ENCODE measurements at regions not wholly inside any gene's neighbourhood (a gene's known extent, or its start where the extent isn't known, plus 50 kb on each side); places are given as distances from the start of the nearest gene placed in this dataset.
"Not testable (repeated sequence)": the region's sequence is repeated elsewhere in the genome, so short reads cannot be mapped to it uniquely, and the experiment has no call there.

DNA sequence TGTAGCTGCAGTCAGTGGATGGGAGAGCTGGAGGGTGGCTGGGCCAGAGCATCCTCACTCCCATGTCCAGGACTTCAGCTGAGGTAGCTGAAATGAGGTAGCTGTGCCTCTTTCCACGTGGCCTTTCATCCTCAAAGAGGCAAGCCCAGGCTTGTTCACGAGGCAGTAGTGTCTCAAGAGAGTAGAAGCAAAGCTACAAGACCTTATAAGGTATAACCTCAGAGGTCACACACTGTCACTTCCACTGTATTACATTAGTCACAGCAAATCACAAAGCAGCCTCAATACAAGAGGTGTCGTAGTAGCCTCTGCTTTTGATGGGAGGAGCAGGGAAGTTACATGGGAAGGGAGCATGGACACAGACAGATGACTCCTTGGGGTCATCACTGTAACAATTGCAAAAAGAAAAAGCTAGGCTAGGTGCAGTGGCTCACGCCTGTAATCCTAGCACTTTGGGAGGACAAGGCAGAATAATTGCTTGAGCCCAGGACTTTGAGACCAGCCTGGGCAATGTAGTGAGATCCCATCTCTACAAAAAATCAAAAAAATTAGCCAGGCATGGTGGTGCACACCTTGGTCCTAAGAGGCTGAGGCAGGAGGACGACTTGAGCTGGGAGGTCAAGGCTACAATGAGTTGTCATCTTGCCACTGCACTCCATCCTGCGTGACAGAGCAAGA is 97.5 kb downstream of the SKIDA1 start:
- Histone ChIP-seq H3K9ac (ENCODE audit: low read depth, low read length) (no peak overlapping the region), H3K4me2 (ENCODE audit: low read length) (no peak overlapping the region), H3K4me1 (ENCODE audit: control insufficient read depth, insufficient read depth, low read length) (no peaks in the 10 kb centered on the region), H3K27me3 (ENCODE audit: control insufficient read depth, insufficient read depth, low read length) (no peaks in the 10 kb centered on the region), H3K9me3 (replicated peaks; ENCODE audit: low read length) (no peaks in the 10 kb centered on the region), H3K36me3 (ENCODE audit: insufficient read depth, low read length) (no peaks in the 10 kb centered on the region), H3K4me3 (ENCODE audit: low read length) (no peak overlapping the region)

DNA sequence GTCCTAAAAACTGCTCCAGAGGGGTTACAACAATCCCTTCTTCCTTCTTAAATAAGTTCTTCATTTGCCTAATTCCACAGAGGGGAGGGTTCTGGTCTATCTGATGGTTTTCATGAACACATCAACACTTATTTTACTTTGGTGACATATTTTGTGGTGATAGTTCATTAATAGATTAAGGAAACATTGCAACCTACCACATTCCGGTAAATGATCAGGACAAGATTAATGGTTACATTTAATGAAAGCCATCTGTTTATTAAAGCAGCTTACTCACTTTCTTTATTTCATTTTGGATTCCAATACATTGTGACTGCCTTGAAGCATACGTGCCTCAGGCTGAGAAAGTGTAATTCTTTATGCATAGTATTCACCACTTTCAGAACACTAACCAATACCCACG is 101.0 kb downstream of the SKIDA1 start:
- Histone ChIP-seq H3K4me3 (ENCODE audit: low read length) (no peak overlapping the region), H3K36me3 (ENCODE audit: insufficient read depth, low read length) (no peaks in the 10 kb centered on the region), H3K4me1 (ENCODE audit: control insufficient read depth, insufficient read depth, low read length) (no peaks in the 10 kb centered on the region), H3K9ac (ENCODE audit: low read depth, low read length) (no peak overlapping the region), H3K4me2 (ENCODE audit: low read length) (no peak overlapping the region), H3K9me3 (replicated peaks; ENCODE audit: low read length) (no peaks in the 10 kb centered on the region), H3K27me3 (ENCODE audit: control insufficient read depth, insufficient read depth, low read length) (no peaks in the 10 kb centered on the region)

DNA sequence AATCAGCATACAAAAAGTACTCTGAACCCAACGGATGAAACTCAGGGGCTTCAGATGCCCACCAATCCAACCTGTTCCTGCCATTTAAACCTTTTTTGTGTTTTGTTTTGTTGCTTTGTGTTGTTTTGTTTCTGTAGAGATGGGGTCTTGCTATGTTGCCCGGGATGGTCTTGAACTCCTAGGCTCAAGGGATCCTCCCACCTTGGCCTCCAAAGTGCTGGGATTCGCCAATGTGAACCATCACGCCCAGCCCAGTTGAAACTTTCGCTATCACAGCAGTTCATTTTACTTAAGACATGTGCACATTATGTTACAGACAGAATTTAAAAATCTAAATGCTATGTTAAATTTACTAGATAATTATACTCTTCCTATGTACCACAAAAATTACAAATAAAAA is 101.6 kb downstream of the SKIDA1 start:
- Histone ChIP-seq H3K4me1 (ENCODE audit: control insufficient read depth, insufficient read depth, low read length) (no peaks in the 10 kb centered on the region), H3K27me3 (ENCODE audit: control insufficient read depth, insufficient read depth, low read length) (no peaks in the 10 kb centered on the region), H3K4me3 (ENCODE audit: low read length) (no peak overlapping the region), H3K36me3 (ENCODE audit: insufficient read depth, low read length) (no peaks in the 10 kb centered on the region), H3K9ac (ENCODE audit: low read depth, low read length) (no peak overlapping the region), H3K4me2 (ENCODE audit: low read length) (no peak overlapping the region), H3K9me3 (replicated peaks; ENCODE audit: low read length) (no peaks in the 10 kb centered on the region)

- H3K4me2 ChIP-seq (ENCODE audit: low read length) = no peak overlapping the region
- no peak overlapping the region for H3K4me3 ChIP-seq (ENCODE audit: low read length)
- no peaks in the 10 kb centered on the region for H3K36me3 ChIP-seq (ENCODE audit: insufficient read depth, low read length)
- H3K4me1 ChIP-seq (ENCODE audit: control insufficient read depth, insufficient read depth, low read length) = no peaks in the 10 kb centered on the region
- no peak overlapping the region for H3K9ac ChIP-seq (ENCODE audit: low read depth, low read length)
- H3K27me3 ChIP-seq (ENCODE audit: control insufficient read depth, insufficient read depth, low read length) = no peaks in the 10 kb centered on the region
- no peaks in the 10 kb centered on the region for H3K9me3 ChIP-seq (replicated peaks; ENCODE audit: low read length)
Measured at GRCh38 chr10:21423338-21423737, 102.1 kb downstream of the SKIDA1 start.

GRCh38 chr10:21421794-21422193 is 103.7 kb downstream of the SKIDA1 start:
- no peak overlapping the region for H3K9ac ChIP-seq (ENCODE audit: low read depth, low read length)
- no peaks in the 10 kb centered on the region for H3K9me3 ChIP-seq (replicated peaks; ENCODE audit: low read length)
- no peak overlapping the region for H3K4me3 ChIP-seq (ENCODE audit: low read length)
- H3K4me2 ChIP-seq (ENCODE audit: low read length) = no peak overlapping the region
- H3K36me3 ChIP-seq (ENCODE audit: insufficient read depth, low read length) = no peaks in the 10 kb centered on the region
- H3K27me3 ChIP-seq (ENCODE audit: control insufficient read depth, insufficient read depth, low read length) = no peaks in the 10 kb centered on the region
- H3K4me1 ChIP-seq (ENCODE audit: control insufficient read depth, insufficient read depth, low read length) = no peaks in the 10 kb centered on the region

DNA sequence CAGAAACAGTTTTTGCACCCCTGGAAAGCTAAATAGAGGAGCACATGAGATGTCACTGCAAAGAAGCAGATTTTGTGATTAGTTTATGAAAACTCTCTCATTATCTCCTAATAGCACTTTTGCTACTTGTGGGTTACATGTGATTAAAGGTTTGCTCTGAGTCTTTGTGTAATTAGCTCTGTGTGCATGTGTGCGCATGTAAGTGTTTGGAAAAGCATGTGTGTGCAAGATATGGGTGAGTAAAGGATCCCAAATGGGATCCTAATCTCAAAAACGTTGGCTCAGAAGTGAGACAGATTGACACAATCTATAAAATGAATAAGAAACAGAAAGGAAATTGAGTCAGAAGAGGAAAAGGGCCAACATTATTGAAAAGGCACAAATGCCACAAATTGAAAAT is 104.5 kb downstream of the SKIDA1 start:
- no peak overlapping the region for H3K4me2 ChIP-seq (ENCODE audit: low read length)
- no peaks in the 10 kb centered on the region for H3K9me3 ChIP-seq (replicated peaks; ENCODE audit: low read length)
- H3K4me1 ChIP-seq (ENCODE audit: control insufficient read depth, insufficient read depth, low read length) = no peaks in the 10 kb centered on the region
- no peak overlapping the region for H3K9ac ChIP-seq (ENCODE audit: low read depth, low read length)
- H3K27me3 ChIP-seq (ENCODE audit: control insufficient read depth, insufficient read depth, low read length) = no peaks in the 10 kb centered on the region
- no peaks in the 10 kb centered on the region for H3K36me3 ChIP-seq (ENCODE audit: insufficient read depth, low read length)
- H3K4me3 ChIP-seq (ENCODE audit: low read length) = no peak overlapping the region

GRCh38 chr10:21418981-21419576 is 106.4 kb downstream of the SKIDA1 start:
- not testable (repeated sequence) for H3K36me3 ChIP-seq (ENCODE audit: insufficient read depth, low read length); H3K4me1 ChIP-seq (ENCODE audit: control insufficient read depth, insufficient read depth, low read length); H3K27me3 ChIP-seq (ENCODE audit: control insufficient read depth, insufficient read depth, low read length); H3K9ac ChIP-seq (ENCODE audit: low read depth, low read length); H3K4me2 ChIP-seq (ENCODE audit: low read length); H3K9me3 ChIP-seq (replicated peaks; ENCODE audit: low read length); H3K4me3 ChIP-seq (ENCODE audit: low read length)

GRCh38 chr10:21417172-21417712 is 108.2 kb downstream of the SKIDA1 start:
- Histone ChIP-seq H3K4me2 (ENCODE audit: low read length) (no peak overlapping the region), H3K4me1 (ENCODE audit: control insufficient read depth, insufficient read depth, low read length) (no peaks in the 10 kb centered on the region), H3K36me3 (ENCODE audit: insufficient read depth, low read length) (no peaks in the 10 kb centered on the region), H3K9me3 (replicated peaks; ENCODE audit: low read length) (no peaks in the 10 kb centered on the region), H3K4me3 (ENCODE audit: low read length) (no peak overlapping the region), H3K9ac (ENCODE audit: low read depth, low read length) (no peak overlapping the region), H3K27me3 (ENCODE audit: control insufficient read depth, insufficient read depth, low read length) (peaks cover 3% of the 10 kb centered on the region)

GRCh38 chr10:21413680-21414079 is 111.8 kb downstream of the SKIDA1 start:
- peaks cover 3% of the 10 kb centered on the region for H3K27me3 ChIP-seq (ENCODE audit: control insufficient read depth, insufficient read depth, low read length)
- H3K9me3 ChIP-seq (replicated peaks; ENCODE audit: low read length) = no peaks in the 10 kb centered on the region
- no peak overlapping the region for H3K4me2 ChIP-seq (ENCODE audit: low read length)
- H3K9ac ChIP-seq (ENCODE audit: low read depth, low read length) = no peak overlapping the region
- no peaks in the 10 kb centered on the region for H3K36me3 ChIP-seq (ENCODE audit: insufficient read depth, low read length)
- H3K4me3 ChIP-seq (ENCODE audit: low read length) = no peak overlapping the region
- H3K4me1 ChIP-seq (ENCODE audit: control insufficient read depth, insufficient read depth, low read length) = no peaks in the 10 kb centered on the region

- no peak overlapping the region for H3K9ac ChIP-seq (ENCODE audit: low read depth, low read length)
- no peaks in the 10 kb centered on the region for H3K4me1 ChIP-seq (ENCODE audit: control insufficient read depth, insufficient read depth, low read length)
- no peaks in the 10 kb centered on the region for H3K36me3 ChIP-seq (ENCODE audit: insufficient read depth, low read length)
- no peak overlapping the region for H3K4me2 ChIP-seq (ENCODE audit: low read length)
- no peak overlapping the region for H3K4me3 ChIP-seq (ENCODE audit: low read length)
- no peaks in the 10 kb centered on the region for H3K9me3 ChIP-seq (replicated peaks; ENCODE audit: low read length)
- peaks cover 3% of the 10 kb centered on the region for H3K27me3 ChIP-seq (ENCODE audit: control insufficient read depth, insufficient read depth, low read length)
Measured at GRCh38 chr10:21413268-21413667, 112.2 kb downstream of the SKIDA1 start.

GRCh38 chr10:21406595-21407193 is 118.8 kb downstream of the SKIDA1 start:
- H3K4me1 ChIP-seq (ENCODE audit: control insufficient read depth, insufficient read depth, low read length) = peaks cover 8% of the 10 kb centered on the region
- no peak overlapping the region for H3K9ac ChIP-seq (ENCODE audit: low read depth, low read length)
- H3K4me3 ChIP-seq (ENCODE audit: low read length) = no peak overlapping the region
- H3K4me2 ChIP-seq (ENCODE audit: low read length) = no peak overlapping the region
- no peaks in the 10 kb centered on the region for H3K36me3 ChIP-seq (ENCODE audit: insufficient read depth, low read length)
- H3K27me3 ChIP-seq (ENCODE audit: control insufficient read depth, insufficient read depth, low read length) = no peaks in the 10 kb centered on the region
- H3K9me3 ChIP-seq (replicated peaks; ENCODE audit: low read length) = no peaks in the 10 kb centered on the region

DNA sequence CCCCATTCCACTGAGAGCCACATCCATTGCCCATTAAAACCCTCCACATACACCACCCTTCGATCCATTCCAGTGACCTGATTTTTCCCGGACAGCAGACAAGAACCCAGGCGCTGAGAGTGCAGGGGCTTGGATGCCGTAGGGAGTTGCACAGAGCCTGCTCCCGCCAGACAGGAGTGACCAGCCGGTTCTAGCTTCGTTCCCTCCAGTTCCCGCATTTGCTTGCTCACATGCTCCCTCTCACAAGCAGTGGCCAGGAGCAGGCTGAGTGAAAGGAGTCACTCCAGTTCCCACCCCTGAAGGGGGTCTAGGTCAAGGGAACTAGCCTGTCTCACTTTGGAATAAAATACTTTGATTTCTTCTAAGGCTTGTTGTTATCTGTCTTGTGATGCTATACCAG is 119.5 kb downstream of the SKIDA1 start:
- H3K4me2 ChIP-seq (ENCODE audit: low read length) = no peak overlapping the region
- H3K4me1 ChIP-seq (ENCODE audit: control insufficient read depth, insufficient read depth, low read length) = peaks cover 8% of the 10 kb centered on the region
- H3K27me3 ChIP-seq (ENCODE audit: control insufficient read depth, insufficient read depth, low read length) = no peaks in the 10 kb centered on the region
- no peak overlapping the region for H3K4me3 ChIP-seq (ENCODE audit: low read length)
- H3K9me3 ChIP-seq (replicated peaks; ENCODE audit: low read length) = no peaks in the 10 kb centered on the region
- no peak overlapping the region for H3K9ac ChIP-seq (ENCODE audit: low read depth, low read length)
- no peaks in the 10 kb centered on the region for H3K36me3 ChIP-seq (ENCODE audit: insufficient read depth, low read length)
